HCT116 (cell line): ENCODE measurements at regions not wholly inside any gene's neighbourhood (a gene's known extent, or its start where the extent isn't known, plus 50 kb on each side); places are given as distances from the start of the nearest gene placed in this dataset.

Experiments
- ATAC-seq: fragments of 200-7000 bp; cut with Tn5 transposase; 2 replicates; pipeline ENCODE4 v1.9.1; 2020; ENCODE audit warnings: mild to moderate bottlenecking, moderate library complexity
- BruUV-seq: library from RNA; stranded (reverse); fragments of 400-500 nt; replicated peaks from 2 replicates; lab custom pipeline; 2021; lab: Mats Ljungman, UMichigan
- CTCF ChIA-PET: fragments of 300-600 bp; sonication (Branson Sonifier 250); formaldehyde crosslinking; loops from one replicate; lab custom pipeline; 2021; ENCODE audit warnings: antibody characterized with exemption; lab: Charles Lee
- POLR2A ChIA-PET: fragments of 300-600, 350-600 bp; sonication (Branson Sonifier 250); formaldehyde crosslinking; loops from one replicate; lab custom pipeline; 2021; ENCODE audit warnings: antibody characterized with exemption; lab: Charles Lee
- RAD21 ChIA-PET, 2 experiments: fragments of 300-600 bp; sonication (Branson Sonifier 250); formaldehyde crosslinking; loops; one replicate each; lab custom pipeline; 2023; ENCODE audit warnings: low total read pairs in 2 of 2; ENCODE audit not compliant: uncharacterized antibody in 2 of 2, unreplicated experiment in 2 of 2, low non-redundant PET in 1 of 2; lab: Charles Lee
- DNase-seq: peaks from one replicate; pipeline ENCODE4 v3.0.0-alpha.2; 2010; ENCODE audit warnings: low read depth, low spot score
- H2AFZ ChIP-seq: fragments of 200-600 bp; shearing (Covaris generic), sonication (generic); 2 replicates; pipeline ENCODE4 v1.6.1; 2017; ENCODE audit warnings: low read depth, mixed run types, mixed read lengths, antibody characterized with exemption, low read length; ENCODE audit not compliant: poor library complexity, severe bottlenecking
- H3K27ac ChIP-seq: 2 replicates; pipeline ENCODE4 v1.5.1; 2012; ENCODE audit warnings: low read depth, low read length
- H3K27me3 ChIP-seq: fragments of 200-600 bp; sonication (generic); 2 replicates; pipeline ENCODE4 v1.6.1; 2016; ENCODE audit warnings: mixed run types, low read length, mixed read lengths; ENCODE audit not compliant: insufficient read depth
- H3K36me3 ChIP-seq, 2 experiments: fragments of 200-500 bp in 1 of 2; fragments of 200-600 bp in 1 of 2; sonication (Bioruptor generic) in 1 of 2; sonication (generic) in 1 of 2; 2 replicates each; pipeline versions ENCODE4 v1.5.1 to v1.6.1; 2014 to 2016; ENCODE audit warnings: low read length in 2 of 2, inconsistent platforms in 1 of 2, mixed read lengths in 1 of 2, mixed run types in 1 of 2; ENCODE audit not compliant: insufficient read depth in 2 of 2, control insufficient read depth in 1 of 2
- H3K4me1 ChIP-seq, 2 experiments: fragments of 200-600 bp in 1 of 2; sonication (generic) in 1 of 2; 2 replicates each; pipeline versions ENCODE4 v1.5.1 to v1.6.1; 2012 to 2017; ENCODE audit warnings: low read length in 2 of 2, inconsistent platforms in 1 of 2, mild to moderate bottlenecking in 1 of 2, mixed read lengths in 1 of 2, mixed run types in 1 of 2, moderate library complexity in 1 of 2; ENCODE audit not compliant: insufficient read depth in 2 of 2, control insufficient read depth in 1 of 2
- H3K4me2 ChIP-seq: fragments of 200-600 bp; sonication (generic); 2 replicates; pipeline ENCODE4 v1.6.1; 2017; ENCODE audit warnings: mixed run types, low read length, mixed read lengths
- H3K4me3 ChIP-seq, 2 experiments: fragments of 200-600 bp in 1 of 2; sonication (generic) in 1 of 2; replicated peaks in 1 of 2; 2 replicates each; pipeline ENCODE4 v1.5.1; 2011 to 2016; ENCODE audit warnings: low read length in 2 of 2, control low read depth in 1 of 2, low read depth in 1 of 2, mild to moderate bottlenecking in 1 of 2, mixed read lengths in 1 of 2, mixed run types in 1 of 2
- H3K79me2 ChIP-seq: fragments of 200-600 bp; sonication (generic); 2 replicates; pipeline ENCODE4 v1.6.1; 2017; ENCODE audit warnings: mild to moderate bottlenecking, mixed run types, low read length, moderate library complexity, mixed read lengths; ENCODE audit not compliant: insufficient read depth
- H3K9ac ChIP-seq: fragments of 200-600 bp; sonication (generic); 2 replicates; pipeline ENCODE4 v1.6.1; 2016; ENCODE audit warnings: low read length, mixed read lengths
- H3K9me2 ChIP-seq: fragments of 200-600 bp; sonication (generic), shearing (Covaris generic); 2 replicates; pipeline ENCODE4 v1.6.1; 2017; ENCODE audit warnings: mixed run types, mild to moderate bottlenecking, moderate library complexity; ENCODE audit not compliant: insufficient read depth
- H3K9me3 ChIP-seq, 2 experiments: fragments of 200-500 bp in 1 of 2; fragments of 200-600 bp in 1 of 2; sonication (Bioruptor generic) in 1 of 2; sonication (generic) in 1 of 2; 2 replicates each; pipeline ENCODE4 v1.6.1; 2014 to 2017; ENCODE audit warnings: low read length in 2 of 2, mixed read lengths in 2 of 2, inconsistent platforms in 1 of 2, low read depth in 1 of 2, mild to moderate bottlenecking in 1 of 2, mixed run types in 1 of 2, moderate library complexity in 1 of 2; ENCODE audit not compliant: control insufficient read depth in 1 of 2, insufficient read depth in 1 of 2
- H4K20me1 ChIP-seq: fragments of 200-600 bp; sonication (generic), shearing (Covaris generic); 2 replicates; pipeline ENCODE4 v1.6.1; 2017; ENCODE audit warnings: mixed run types, mild to moderate bottlenecking, moderate library complexity; ENCODE audit not compliant: insufficient read depth
- CEBPB ChIP-seq: IDR thresholded peaks from 2 replicates; pipeline ENCODE4 v1.6.1; 2012; ENCODE audit warnings: low read depth
- EGR1 ChIP-seq: IDR thresholded peaks from 2 replicates; pipeline ENCODE4 v1.6.1; 2012; ENCODE audit warnings: low read depth
- ELF1 ChIP-seq: IDR thresholded peaks from 2 replicates; pipeline ENCODE4 v1.6.1; 2012; ENCODE audit warnings: low read depth, borderline replicate concordance
- FOSL1 ChIP-seq: IDR thresholded peaks from 2 replicates; pipeline ENCODE4 v1.6.1; 2012; ENCODE audit warnings: low read depth
- JUND ChIP-seq: IDR thresholded peaks from 2 replicates; pipeline ENCODE4 v1.6.1; 2012
- POLR2AphosphoS5 ChIP-seq: IDR thresholded peaks from 2 replicates; pipeline ENCODE4 v1.6.1; 2011; ENCODE audit warnings: mild to moderate bottlenecking, low read depth, low read length, moderate library complexity
- RAD21 ChIP-seq: IDR thresholded peaks from 2 replicates; pipeline ENCODE4 v1.6.1; 2012; ENCODE audit warnings: low read depth, mild to moderate bottlenecking
- SP1 ChIP-seq: IDR thresholded peaks from 2 replicates; pipeline ENCODE4 v1.6.1; 2012; ENCODE audit warnings: low read depth
- SRF ChIP-seq: IDR thresholded peaks from 2 replicates; pipeline ENCODE4 v1.6.1; 2012; ENCODE audit warnings: low read depth
- TCF7L2 ChIP-seq: IDR thresholded peaks from 2 replicates; pipeline ENCODE4 v1.7.0; 2011; ENCODE audit warnings: borderline replicate concordance, inconsistent platforms; ENCODE audit not compliant: insufficient read depth, insufficient read length; ENCODE audit errors: extremely low read depth
- ZBTB33 ChIP-seq: IDR thresholded peaks from 2 replicates; pipeline ENCODE4 v1.6.1; 2011; ENCODE audit warnings: mild to moderate bottlenecking, low read length, moderate library complexity; ENCODE audit not compliant: insufficient replicate concordance; ENCODE audit errors: extremely low read depth
- ZFX ChIP-seq: fragments of 450-650 bp; IDR thresholded peaks from 2 replicates; pipeline ENCODE4 v1.6.1; 2017
- ZNF274 ChIP-seq: fragments of 200-500 bp; sonication (Bioruptor generic); IDR thresholded peaks from 2 replicates; pipeline ENCODE4 v1.6.1; 2014; ENCODE audit warnings: mild to moderate bottlenecking, low read depth, low read length, inconsistent platforms
- intact Hi-C: fragments of 100-400 bp; cut with micrococcal nuclease; formaldehyde crosslinking; loops from 2 replicates; pipeline ENCODE4 v1.10.0; 2022
- TF ChIP-seq, protein P1 (sequence below), 3 experiments: fragments of 200-600 bp in 1 of 3; sonication (generic) in 1 of 3; IDR thresholded peaks in 2 of 3; conservative IDR thresholded peaks in 1 of 3; 2 replicates each; pipeline ENCODE4 v1.5.1; 2012 to 2017; ENCODE audit warnings: low read depth in 2 of 3, low read length in 2 of 3, antibody characterized with exemption in 1 of 3, borderline replicate concordance in 1 of 3, control low read depth in 1 of 3, mild to moderate bottlenecking in 1 of 3, mixed read lengths in 1 of 3, mixed run types in 1 of 3, moderate library complexity in 1 of 3; ENCODE audit not compliant: insufficient read depth in 1 of 3

DNA sequence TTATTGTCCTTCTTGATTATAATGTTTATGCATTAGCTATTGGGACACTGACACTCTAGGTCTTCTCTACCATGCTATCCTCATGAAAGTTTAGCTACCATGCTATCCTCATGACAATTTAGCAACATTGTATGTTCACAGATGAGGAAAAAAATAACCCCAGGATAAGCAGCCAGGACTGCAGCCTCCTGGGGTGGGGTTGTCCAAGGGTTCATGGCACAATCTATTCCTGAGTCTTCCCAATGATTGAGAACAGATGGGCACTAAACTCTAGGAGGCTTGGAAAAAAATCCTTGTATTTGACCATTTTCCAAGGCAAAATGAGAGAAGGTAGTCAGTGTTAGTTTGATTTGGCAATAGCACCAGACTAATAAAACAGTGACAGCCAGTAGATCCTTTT is 619.8 kb upstream of the LCORL start:
- DNase-seq: no peak
- Histone ChIP-seq H3K27ac (no peak overlapping the region), H2AFZ (no peak overlapping the region), H3K36me3 (no peaks in the 10 kb centered on the region), H4K20me1 (no peaks in the 10 kb centered on the region), H3K27me3 (peaks cover 11% of the 10 kb centered on the region; the same call in 1 of the 2 replicates), H3K4me1 (no peaks in the 10 kb centered on the region), H3K9ac (no peak overlapping the region), H3K9me3 (0 out of 4 replicates have a peak, but pooled peaks cover 0 to 3% of the 10 kb centered on the region in 2 experiments), H3K4me2 (no peak overlapping the region), H3K4me3 (no peak overlapping the region), H3K9me2 (no peaks in the 10 kb centered on the region), H3K79me2 (no peaks in the 10 kb centered on the region)
- TF ChIP-seq EGR1: no peak
- no peak for TF ChIP-seq SRF
- no peak for TF ChIP-seq CEBPB
- TF ChIP-seq RAD21: no peak
- ChIA-PET CTCF (no interaction called here), POLR2A (no interaction called here), RAD21 (no interaction called here)
- no TSS peak for BruUV-seq
- ATAC-seq: no peak
- intact Hi-C loops: no loop called here

DNA sequence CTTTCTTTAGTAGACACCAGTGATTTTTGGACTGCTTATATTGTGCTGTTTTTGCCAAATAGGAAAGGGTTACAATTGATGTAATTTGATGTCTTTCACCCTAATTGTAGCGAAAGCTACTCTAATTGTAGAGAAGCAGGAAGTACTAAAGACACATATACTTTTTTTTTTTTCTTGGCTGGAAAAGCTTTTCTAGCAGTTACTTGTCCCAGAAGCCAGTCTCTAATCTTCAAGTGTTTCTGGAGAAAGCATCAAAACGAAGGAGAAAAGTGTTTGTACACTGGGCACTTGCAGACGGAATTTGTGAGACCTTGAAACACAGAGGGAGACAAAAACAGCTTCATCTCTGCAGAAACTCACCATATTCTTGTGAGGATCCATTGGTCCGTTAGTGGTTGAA is 616.5 kb upstream of the LCORL start:
- no peaks in the 10 kb centered on the region for H3K79me2 ChIP-seq
- CTCF ChIA-PET: no interaction called here
- no peak overlapping the region for H3K4me3 ChIP-seq
- no peak overlapping the region for H3K27ac ChIP-seq
- 0 out of 4 replicates have a peak, but pooled peaks cover 0 to 3% of the 10 kb centered on the region in 2 experiments for H3K9me3 ChIP-seq
- RAD21 ChIA-PET: no interaction called here
- no peaks in the 10 kb centered on the region for H3K36me3 ChIP-seq
- ATAC-seq (no peak), DNase-seq (no peak)
- POLR2A ChIA-PET: no interaction called here
- H2AFZ ChIP-seq: no peak overlapping the region
- no peak overlapping the region for H3K9ac ChIP-seq
- intact Hi-C loops: no loop called here
- no peaks in the 10 kb centered on the region for H3K4me1 ChIP-seq
- no TSS peak for BruUV-seq
- no peaks in the 10 kb centered on the region for H3K9me2 ChIP-seq
- H4K20me1 ChIP-seq: no peaks in the 10 kb centered on the region
- peaks cover 11% of the 10 kb centered on the region; the same call in 1 of the 2 replicates for H3K27me3 ChIP-seq
- H3K4me2 ChIP-seq: no peak overlapping the region
- no peak for TF ChIP-seq ZFX
- TF ChIP-seq ZNF274: no peak
- TF ChIP-seq JUND: no peak
- no peak for TF ChIP-seq SP1
- TF ChIP-seq, protein P1, sequence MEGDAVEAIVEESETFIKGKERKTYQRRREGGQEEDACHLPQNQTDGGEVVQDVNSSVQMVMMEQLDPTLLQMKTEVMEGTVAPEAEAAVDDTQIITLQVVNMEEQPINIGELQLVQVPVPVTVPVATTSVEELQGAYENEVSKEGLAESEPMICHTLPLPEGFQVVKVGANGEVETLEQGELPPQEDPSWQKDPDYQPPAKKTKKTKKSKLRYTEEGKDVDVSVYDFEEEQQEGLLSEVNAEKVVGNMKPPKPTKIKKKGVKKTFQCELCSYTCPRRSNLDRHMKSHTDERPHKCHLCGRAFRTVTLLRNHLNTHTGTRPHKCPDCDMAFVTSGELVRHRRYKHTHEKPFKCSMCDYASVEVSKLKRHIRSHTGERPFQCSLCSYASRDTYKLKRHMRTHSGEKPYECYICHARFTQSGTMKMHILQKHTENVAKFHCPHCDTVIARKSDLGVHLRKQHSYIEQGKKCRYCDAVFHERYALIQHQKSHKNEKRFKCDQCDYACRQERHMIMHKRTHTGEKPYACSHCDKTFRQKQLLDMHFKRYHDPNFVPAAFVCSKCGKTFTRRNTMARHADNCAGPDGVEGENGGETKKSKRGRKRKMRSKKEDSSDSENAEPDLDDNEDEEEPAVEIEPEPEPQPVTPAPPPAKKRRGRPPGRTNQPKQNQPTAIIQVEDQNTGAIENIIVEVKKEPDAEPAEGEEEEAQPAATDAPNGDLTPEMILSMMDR (IDR thresholded peaks at IDR 0.05 in 2 of 3, conservative IDR thresholded peaks at IDR 0.05 in 1 of 3; ENCODE audit: borderline replicate concordance in 1 of 3, insufficient read depth in 1 of 3, low read depth in 2 of 3, low read length in 2 of 3): no peak
- TF ChIP-seq ELF1: no peak
- TF ChIP-seq TCF7L2: no peak
- TF ChIP-seq FOSL1: no peak
- no peak for TF ChIP-seq POLR2AphosphoS5
- TF ChIP-seq ZBTB33: no peak
